Endothelial cell (in vitro differentiated cells): ENCODE measurements at regions not wholly inside any gene's neighbourhood (a gene's known extent, or its start where the extent isn't known, plus 50 kb on each side); places are given as distances from the start of the nearest gene placed in this dataset.
"Not testable (repeated sequence)": the region's sequence is repeated elsewhere in the genome, so short reads cannot be mapped to it uniquely, and the experiment has no call there.

Experiments
- DNase-seq: peaks from one replicate; pipeline ENCODE4 v3.0.0; 2021; ENCODE audit warnings: low spot score
- H3K27ac Mint-ChIP-seq: one replicate; pipeline ENCODE4 v1.8.0; 2021; ENCODE audit warnings: mixed read lengths, inconsistent platforms; ENCODE audit not compliant: unreplicated experiment
- H3K27me3 Mint-ChIP-seq: one replicate; pipeline ENCODE4 v1.8.0; 2021; ENCODE audit warnings: mild to moderate bottlenecking, moderate library complexity, mixed read lengths, inconsistent platforms; ENCODE audit not compliant: unreplicated experiment
- H3K36me3 Mint-ChIP-seq: one replicate; pipeline ENCODE4 v1.8.0; 2021; ENCODE audit warnings: mild to moderate bottlenecking, low read depth, mixed read lengths, inconsistent platforms; ENCODE audit not compliant: unreplicated experiment
- H3K4me1 Mint-ChIP-seq: one replicate; pipeline ENCODE4 v1.8.0; 2021; ENCODE audit warnings: mild to moderate bottlenecking, mixed read lengths, inconsistent platforms; ENCODE audit not compliant: unreplicated experiment
- H3K4me3 Mint-ChIP-seq: one replicate; pipeline ENCODE4 v1.8.0; 2021; ENCODE audit warnings: mild to moderate bottlenecking, mixed read lengths, inconsistent platforms; ENCODE audit not compliant: unreplicated experiment
- H3K9me3 Mint-ChIP-seq: one replicate; pipeline ENCODE4 v1.8.0; 2021; ENCODE audit warnings: mixed read lengths, inconsistent platforms; ENCODE audit not compliant: unreplicated experiment
- TF ChIP-seq, protein P1 (sequence below): fragments of 200-600 bp; sonication (generic); IDR thresholded peaks from one replicate; pipeline ENCODE4 v1.5.0; 2021; ENCODE audit warnings: antibody characterized with exemption; ENCODE audit not compliant: unreplicated experiment

DNA sequence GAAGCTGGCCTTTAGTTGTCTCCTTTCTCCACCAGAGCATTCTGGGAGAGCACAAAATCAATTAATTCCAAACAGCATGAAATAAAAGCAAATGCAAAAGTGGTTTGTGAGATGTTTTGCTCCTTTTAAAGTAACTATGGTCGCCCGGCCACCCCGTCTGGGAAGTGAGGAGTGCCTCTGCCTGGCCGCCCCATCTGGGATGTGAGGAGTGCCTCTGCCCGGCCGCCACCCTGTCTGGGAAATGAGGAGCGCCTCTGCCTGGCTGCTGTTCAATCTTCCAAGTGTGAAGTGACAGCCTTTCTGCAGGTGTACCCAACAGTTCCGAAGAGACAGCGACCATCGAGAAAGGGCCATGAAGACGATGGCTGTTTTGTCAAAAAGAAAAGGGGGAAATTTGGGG is 381.3 kb upstream of the FGF16 start:
- H3K27me3 Mint-ChIP-seq, result peaks cover 2% of the 10 kb centered on the region
- H3K9me3 Mint-ChIP-seq, result no peaks in the 10 kb centered on the region
- H3K36me3 Mint-ChIP-seq, result no peaks in the 10 kb centered on the region
- no peak overlapping the region for H3K27ac Mint-ChIP-seq
- TF ChIP-seq, protein P1, sequence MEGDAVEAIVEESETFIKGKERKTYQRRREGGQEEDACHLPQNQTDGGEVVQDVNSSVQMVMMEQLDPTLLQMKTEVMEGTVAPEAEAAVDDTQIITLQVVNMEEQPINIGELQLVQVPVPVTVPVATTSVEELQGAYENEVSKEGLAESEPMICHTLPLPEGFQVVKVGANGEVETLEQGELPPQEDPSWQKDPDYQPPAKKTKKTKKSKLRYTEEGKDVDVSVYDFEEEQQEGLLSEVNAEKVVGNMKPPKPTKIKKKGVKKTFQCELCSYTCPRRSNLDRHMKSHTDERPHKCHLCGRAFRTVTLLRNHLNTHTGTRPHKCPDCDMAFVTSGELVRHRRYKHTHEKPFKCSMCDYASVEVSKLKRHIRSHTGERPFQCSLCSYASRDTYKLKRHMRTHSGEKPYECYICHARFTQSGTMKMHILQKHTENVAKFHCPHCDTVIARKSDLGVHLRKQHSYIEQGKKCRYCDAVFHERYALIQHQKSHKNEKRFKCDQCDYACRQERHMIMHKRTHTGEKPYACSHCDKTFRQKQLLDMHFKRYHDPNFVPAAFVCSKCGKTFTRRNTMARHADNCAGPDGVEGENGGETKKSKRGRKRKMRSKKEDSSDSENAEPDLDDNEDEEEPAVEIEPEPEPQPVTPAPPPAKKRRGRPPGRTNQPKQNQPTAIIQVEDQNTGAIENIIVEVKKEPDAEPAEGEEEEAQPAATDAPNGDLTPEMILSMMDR, result no peak
- H3K4me1 Mint-ChIP-seq, result no peaks in the 10 kb centered on the region
- no peak overlapping the region for H3K4me3 Mint-ChIP-seq
- no peak for DNase-seq

DNA sequence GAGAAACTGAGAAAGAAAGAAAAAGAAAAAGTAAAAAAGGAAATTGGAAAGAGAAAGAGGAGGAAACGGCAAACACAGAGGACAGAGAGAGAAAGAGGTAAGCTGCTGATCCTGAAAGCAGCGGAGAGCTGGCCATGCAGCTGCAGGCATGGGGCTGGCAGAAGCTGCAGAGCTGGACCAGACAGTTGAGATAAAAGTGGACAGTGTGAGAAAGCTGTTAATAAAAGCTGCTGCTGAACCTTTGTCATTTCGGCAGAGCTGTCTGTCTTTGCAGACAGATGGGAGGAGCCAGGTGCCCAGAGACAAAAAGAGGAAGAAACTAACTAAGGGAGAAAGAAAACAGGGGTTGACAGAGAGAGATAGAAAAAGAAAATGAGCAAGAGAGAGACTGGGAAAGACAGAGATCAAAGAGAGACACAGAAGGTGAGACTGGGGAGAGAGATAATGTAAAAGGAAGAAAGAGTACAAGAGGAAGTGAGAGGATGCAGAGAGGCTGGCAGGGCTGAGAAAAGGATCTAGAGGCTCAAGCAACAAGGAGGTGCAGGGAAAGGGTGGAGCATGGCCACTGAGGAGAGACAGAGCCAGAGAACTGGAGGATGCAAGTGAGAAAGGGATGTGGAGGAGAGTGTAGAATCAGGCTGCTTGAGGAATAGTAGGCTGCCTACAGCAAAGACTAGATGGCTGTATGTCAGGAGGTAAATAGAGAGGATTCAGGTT is 376.8 kb upstream of the FGF16 start:
- Mint-ChIP-seq H3K27ac (no peak overlapping the region), H3K27me3 (no peaks in the 10 kb centered on the region), H3K9me3 (no peaks in the 10 kb centered on the region), H3K4me3 (no peak overlapping the region), H3K36me3 (no peaks in the 10 kb centered on the region), H3K4me1 (no peaks in the 10 kb centered on the region)
- DNase-seq, result no peak
- TF ChIP-seq, protein P1, result no peak

DNA sequence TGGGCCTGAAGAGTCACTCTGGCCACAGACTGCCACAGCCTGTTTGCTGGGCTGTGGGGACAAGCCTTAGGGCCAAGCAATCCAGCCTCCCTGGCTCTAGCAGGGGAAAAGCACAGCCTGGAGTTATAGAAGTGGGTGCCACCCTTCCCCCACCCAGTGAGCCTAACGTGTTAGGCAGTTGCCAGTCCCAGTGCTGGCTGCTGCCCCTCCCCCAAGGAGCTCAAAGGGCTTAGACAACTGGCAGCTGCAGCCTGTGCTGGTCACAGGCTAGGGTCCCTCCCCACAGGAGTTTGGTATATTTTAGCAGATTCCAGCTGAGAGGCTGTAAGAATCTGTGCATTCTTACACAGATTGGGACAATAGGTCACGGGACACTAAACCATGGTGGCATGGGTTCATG is 370.3 kb upstream of the FGF16 start:
- TF ChIP-seq, protein P1, result no peak

DNA sequence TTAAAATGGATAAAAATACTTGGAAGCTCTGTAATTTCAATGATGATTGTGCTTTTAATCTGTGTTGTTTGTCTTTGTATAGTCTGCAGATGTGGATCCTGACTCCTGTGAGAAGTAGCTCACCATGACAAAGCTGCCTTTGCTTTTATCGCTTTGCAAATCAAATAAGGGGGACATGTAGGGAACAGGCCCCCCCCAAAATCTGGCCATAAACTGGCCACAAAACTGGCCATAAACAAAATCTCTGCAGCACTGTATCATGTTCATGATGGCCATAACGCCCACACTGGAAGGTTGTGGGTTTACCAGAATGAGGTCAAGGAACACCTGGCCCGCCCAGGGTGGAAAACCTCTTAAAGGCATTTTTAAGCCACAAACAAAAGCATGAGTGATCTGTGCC is 366.0 kb upstream of the FGF16 start:
- not testable (repeated sequence) for H3K4me3 Mint-ChIP-seq, H3K36me3 Mint-ChIP-seq, H3K27ac Mint-ChIP-seq, H3K27me3 Mint-ChIP-seq, H3K4me1 Mint-ChIP-seq, DNase-seq, H3K9me3 Mint-ChIP-seq

More for the DNA sequence above, 370.3 kb upstream of the FGF16 start:
- DNase-seq, result no peak
- Mint-ChIP-seq H3K4me3 (no peak overlapping the region), H3K27me3 (no peaks in the 10 kb centered on the region), H3K9me3 (no peaks in the 10 kb centered on the region), H3K27ac (no peak overlapping the region), H3K4me1 (no peaks in the 10 kb centered on the region), H3K36me3 (peaks cover 3% of the 10 kb centered on the region)

DNA sequence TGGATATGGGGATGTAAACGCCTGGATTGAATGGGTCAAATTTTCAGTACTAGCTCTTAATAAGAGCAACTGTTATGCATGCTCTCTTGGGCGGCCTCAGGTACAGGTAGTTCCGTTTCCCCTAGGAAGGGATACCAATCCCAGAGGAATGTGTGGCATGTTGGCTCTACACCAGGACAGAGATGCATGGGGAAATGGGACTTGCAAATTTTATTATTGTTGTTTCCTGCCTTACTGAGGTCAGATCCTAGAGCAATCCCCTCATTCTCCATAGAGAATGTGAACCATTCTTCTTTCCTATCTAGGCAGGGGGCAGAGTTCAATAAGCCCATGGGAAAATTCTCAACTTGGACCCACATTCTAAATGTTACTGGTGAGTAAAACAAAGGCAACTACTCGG is 361.8 kb upstream of the FGF16 start:
- Mint-ChIP-seq H3K36me3 (peaks cover 6% of the 10 kb centered on the region), H3K27me3 (no peaks in the 10 kb centered on the region), H3K4me3 (no peak overlapping the region), H3K9me3 (no peaks in the 10 kb centered on the region), H3K4me1 (no peaks in the 10 kb centered on the region), H3K27ac (no peak overlapping the region)
- TF ChIP-seq, protein P1, result no peak
- DNase-seq, result no peak
